AG20443 (cell line): ENCODE measurements at regions not wholly inside any gene's neighbourhood (a gene's known extent, or its start where the extent isn't known, plus 50 kb on each side); places are given as distances from the start of the nearest gene placed in this dataset.
"Not testable (repeated sequence)": the region's sequence is repeated elsewhere in the genome, so short reads cannot be mapped to it uniquely, and the experiment has no call there.

Experiments used
- DNase-seq: peaks from one replicate; pipeline ENCODE4 v3.0.0; 2012; ENCODE audit warnings: low spot score, mixed read lengths

DNA sequence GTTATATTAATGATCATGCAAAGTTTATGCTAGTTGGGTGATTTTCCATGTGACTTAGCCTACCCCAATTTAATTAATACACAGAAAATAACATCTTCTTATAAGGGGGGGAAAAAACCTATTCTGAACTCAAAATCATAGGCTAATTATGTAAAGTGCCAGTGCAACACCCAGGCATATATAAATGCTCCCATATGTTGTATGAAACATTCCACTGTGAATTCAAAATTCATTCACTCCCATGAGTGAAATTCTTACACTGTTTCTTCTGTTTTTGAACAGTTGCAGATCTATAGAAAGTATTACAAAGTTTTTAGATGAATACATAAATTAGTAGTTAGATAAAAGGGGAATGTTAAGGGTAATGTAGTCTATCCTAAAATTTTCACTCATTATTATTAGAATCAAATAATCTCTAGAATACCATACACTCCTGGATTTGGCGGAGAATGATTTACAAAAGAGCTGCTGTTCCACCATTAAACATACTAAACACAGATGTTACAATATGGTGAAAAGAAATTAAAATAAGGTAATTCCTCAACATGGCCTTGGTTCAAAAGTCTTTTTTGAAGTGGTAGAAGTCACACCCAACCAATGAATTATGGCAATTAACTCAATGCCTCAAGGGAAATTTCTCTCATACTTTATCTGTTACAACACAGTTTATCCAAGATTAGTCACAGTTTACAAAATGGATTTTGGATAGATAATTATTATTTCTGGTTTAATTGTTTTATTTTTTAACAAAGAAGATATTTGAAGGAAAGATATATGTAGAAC, 454.1 kb upstream of the FLRT2 start:
- DNase-seq, result no peak

DNA sequence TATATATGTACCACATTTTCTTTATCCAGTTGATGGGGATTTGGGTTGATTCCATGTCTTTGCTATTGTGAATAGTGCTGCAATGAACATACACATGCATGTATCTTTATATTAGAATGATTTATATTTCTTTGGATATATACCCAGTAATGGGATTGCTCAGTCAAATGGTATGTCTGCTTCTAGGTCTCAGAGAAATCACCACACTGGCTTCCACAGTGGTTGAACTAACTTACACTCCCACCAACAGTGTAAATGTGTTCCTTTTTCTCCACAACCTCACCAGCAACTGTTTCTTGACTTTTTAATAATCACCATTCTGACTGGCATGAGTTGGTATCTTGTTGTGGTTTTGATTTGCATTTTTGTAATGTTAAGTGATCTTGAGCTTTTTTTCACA, 452.2 kb upstream of the FLRT2 start:
- DNase-seq, result not testable (repeated sequence)

DNA sequence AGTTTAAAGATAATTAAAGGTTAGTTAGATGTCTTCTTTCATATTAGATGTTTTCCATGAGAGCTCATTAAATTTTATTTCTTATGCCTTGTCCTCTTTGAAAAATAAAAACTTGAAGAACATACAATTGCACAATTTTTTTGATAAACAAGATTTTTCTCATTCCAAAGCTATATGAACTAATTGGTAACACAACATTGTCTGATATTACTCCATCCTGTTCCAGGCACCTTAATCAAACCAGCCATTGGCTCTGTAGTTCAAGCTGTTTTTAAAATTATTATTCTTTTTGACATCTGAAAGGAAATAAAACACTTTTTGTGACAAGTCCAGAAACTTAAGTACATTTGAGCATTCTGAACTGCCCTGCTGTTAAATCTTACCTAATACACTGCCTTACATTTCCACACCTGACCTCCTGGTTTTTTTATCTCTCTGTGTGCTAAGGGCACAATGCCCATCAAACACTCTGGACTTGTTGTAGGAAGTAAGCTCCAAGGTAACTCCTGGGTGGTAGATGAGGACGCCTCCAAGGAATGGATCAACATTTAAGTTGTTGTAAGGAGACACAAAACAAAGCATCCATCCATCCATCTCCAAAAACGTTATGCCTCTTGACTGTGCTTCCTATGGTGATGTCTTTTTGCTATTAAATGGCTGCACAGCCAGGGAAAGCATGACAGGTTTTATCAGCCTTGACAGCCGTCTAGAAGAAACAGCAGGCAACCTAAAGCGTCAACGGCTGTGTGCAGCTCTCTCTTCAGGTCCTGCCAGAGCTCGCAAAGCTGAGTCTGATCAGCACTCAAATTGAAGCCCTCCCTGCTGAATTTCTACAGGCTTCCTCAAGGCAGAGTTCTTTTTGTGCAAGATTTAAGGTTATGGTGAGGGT, 449.9 kb upstream of the FLRT2 start:
- no peak for DNase-seq

DNA sequence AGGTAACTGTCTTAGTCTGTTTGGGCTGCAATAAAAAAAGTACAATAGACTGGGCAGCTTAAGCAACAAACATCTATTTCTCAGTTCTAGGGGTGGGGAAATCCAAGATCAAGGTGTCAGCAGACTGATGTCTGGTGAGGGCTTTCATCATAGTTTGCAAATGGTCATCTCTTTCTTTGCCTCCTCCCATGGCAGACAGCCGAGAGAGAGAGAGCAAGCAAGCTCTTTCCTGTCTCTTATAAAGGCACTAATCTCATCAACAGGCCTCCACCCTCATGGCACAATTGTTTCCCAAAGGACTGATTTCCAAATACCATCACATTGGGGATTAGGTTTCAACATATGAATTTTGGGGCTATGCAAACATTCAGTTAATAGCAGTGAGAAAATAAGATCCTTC, 445.6 kb upstream of the FLRT2 start:
- no peak for DNase-seq

DNA sequence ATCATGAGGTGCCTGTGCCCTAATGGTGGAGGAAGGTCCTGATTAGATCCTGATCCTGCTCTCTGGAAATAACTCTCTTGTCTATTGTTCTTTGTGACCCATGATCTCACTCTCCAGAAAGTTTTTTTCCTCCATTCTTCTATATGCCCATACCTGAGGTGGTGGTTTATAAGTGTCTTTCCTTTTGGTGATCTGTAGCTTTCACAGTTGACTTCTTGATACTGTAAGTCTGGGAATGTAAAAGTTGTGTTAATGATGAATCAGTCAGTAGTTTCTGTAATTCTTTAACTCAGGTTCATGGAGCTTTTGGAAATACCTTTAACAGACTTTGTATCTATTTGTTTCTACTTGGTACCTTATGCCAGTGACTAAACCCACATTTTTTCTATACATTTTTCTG, 444.0 kb upstream of the FLRT2 start:
- no peak for DNase-seq

DNA sequence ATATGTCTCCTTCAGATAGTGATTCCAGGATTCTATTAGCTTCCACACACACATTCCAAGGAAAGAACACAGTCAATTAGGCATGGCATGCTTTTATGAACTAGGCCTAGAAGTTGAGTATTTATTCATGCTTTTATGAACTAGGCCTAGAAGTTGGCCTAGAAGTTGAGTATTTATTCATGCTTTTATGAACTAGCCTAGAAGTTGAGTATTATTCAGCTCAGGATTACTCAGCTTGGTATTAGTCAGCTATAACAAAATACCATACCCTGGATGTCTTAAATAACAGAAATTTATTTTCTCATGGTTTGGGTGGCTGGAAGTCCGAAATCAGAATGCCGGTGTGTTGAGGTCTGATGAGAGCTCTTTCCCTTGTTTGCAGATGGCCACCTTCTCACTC, 442.7 kb upstream of the FLRT2 start:
- peak; percentile 11 for DNase-seq

DNA sequence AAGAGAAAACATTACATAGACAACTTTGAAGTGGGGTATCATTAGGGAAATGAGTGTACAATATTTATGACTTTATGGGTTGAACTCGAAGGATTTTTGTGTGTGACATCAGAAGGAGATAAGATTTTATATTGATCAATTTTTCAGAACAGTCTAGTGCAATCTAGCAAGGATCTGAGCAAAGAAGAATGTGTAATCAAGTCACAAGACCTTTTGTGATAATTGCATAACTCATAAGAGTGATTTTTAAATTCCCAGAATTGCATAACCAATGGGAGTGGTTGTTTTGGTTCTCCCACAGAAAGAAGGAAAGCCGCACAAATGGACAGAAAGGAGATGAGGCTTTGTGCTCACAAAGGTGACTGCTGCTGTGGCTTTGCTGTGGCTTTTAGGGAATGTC, 441.8 kb upstream of the FLRT2 start:
- peak; percentile 29 for DNase-seq

DNA sequence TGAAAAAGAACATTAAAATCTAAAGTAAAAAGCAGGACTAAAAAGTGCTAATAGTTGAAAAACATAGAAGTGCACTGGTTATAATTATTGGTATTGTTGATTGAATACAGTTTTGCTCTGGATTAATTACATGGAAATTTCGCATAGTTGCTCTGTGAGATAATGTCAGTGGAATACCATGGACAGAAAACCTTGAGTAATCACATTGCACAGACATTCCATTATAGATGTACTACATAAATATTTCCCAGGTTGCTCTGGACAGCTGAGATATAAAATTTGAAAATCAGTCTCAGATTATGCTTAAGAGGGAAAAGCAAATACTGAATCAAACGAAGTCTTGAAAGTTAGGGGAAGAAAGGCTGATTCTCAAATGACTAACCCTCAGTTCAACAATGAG, 439.3 kb upstream of the FLRT2 start:
- DNase-seq, result no peak

DNA sequence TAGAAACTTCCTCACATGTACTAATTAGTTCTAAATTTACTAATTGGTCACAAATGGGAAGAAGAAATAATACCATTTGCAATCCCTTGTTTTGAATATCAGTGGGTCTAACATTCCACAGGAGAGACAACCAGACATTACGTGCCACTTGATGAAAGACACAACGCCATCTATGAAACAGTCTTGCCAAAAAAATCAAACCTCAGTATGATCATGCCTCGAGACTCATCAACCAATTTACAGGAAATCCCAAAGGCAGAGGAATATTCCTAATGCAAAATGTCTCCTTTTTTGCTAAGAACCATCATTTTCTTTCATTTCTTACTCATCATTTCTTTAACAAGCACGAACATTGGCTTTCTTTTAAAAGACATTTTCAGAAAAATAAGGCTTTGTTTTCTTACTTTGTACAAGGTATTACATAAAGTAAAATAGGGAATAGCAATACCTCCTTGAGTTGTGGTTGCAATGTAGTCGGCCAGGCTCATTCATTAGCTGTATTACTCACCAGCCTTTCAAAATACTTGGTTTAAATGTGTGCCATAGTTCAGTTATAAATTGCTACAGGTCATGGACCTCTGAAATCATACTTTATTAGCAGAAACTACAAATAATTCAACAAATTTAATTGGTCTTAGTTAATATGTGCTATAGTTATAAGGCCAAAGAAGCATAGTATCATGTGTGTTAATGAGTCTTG, 436.2 kb upstream of the FLRT2 start:
- DNase-seq, result peak; percentile 40

DNA sequence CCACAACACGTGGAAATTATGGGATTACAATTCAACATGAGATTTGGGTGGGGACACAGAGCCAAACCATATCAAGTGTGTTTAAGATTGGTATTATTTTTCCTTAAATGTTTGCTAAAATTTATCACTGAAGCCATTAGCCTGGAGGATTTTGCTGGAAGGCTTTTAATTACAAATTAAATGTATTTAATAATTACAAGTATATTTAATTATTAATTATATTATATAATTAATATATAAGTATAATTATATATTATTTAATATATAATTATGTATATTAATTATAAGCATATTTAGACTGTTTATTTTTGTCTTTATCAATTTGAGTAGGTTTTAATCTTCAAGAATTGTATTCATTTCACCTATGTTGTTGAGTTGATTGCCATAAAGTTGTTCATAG, 427.4 kb upstream of the FLRT2 start:
- DNase-seq, result no peak

DNA sequence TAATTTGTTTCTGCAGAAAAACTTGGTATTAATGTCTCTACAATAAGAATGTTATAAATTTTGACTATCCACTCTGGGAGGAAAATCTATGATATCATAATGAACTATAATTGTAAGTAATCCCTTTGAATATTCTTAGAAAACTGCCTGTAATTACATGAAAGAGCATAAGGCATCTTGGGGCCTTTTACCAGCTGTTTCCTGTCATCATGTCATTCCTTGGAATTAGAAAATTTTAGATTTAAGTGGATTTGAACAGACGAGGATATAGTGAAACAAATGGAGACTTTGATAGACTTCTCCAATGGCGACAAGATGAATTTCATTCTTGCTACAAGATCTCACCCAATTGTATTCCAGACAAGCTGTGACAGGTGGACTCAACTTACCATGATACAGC, 423.4 kb upstream of the FLRT2 start:
- no peak for DNase-seq

DNA sequence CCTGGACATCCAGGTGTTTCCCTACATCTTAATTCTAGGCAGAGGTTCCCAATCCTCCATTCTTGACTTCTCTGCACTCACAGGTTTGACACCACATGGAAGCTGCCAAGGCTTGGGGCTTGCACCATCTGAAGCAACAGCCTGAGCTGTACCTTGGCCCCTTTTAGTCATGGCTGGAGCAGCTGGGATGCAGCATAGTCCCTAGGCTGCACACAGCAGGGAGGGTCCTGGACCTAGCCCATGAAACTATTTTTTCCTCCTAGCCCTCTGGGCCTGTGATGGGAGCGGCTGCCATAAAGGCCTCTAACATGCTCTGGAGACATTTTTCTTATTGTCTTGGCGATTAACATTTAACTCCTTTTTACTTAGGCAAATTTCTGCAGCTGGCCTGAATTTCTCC, 417.2 kb upstream of the FLRT2 start:
- DNase-seq, result no peak

DNA sequence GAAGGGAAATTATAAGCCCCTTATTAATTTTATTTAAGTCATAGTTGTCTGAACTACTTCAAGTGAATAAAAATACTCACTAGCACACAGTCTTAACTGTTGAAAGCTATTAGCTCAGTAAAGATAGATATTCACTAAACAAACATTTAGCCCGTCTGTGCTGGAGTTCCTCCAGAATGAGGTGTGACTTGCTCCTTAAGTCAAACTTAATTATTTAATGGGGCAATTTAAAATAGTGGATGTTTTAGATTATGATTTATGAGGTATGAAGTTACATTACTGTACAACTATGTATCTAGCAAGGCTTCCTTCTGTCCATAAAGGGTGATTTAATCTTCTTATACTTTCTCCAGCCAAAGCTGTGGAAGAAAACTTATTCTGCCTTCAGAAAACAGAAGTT, 414.0 kb upstream of the FLRT2 start:
- DNase-seq, result no peak

DNA sequence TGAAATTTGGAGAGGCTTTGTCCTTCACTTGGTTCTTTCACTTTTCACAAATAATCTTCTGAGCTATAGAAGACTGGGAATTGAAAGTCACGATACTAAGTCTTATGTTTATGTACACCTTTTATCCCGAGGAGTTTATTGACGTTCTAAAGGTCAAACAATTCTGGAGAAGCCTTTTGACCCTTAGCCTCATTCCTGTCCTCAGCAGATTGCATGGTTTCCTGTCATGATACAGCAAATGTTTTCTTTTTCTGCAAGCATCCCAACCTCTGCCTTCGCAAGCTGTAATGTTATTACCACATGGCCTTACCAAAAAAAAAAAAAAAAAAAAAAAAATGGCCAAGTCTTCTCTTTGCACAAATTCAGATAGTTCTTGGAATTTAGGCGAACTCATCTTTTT, 411.7 kb upstream of the FLRT2 start:
- DNase-seq, result no peak

DNA sequence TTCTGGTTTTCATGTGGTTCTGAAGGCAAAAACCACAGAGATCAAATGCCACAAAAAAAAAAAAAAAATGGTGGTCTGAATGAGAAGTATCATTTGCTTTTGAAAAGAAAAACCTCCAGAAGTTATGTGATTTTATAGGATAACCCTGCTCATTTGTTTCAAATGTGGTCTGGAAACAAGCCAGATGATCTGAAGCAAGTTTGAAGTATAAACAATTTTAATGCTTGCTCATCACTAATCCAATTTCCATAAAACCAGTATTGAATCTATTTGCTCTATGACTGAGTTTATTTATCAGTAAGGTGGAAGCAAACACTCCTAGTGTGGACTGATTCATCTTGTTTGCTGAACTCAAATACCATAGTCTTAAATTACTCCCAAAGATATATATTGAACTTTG, 407.3 kb upstream of the FLRT2 start:
- DNase-seq, result no peak

DNA sequence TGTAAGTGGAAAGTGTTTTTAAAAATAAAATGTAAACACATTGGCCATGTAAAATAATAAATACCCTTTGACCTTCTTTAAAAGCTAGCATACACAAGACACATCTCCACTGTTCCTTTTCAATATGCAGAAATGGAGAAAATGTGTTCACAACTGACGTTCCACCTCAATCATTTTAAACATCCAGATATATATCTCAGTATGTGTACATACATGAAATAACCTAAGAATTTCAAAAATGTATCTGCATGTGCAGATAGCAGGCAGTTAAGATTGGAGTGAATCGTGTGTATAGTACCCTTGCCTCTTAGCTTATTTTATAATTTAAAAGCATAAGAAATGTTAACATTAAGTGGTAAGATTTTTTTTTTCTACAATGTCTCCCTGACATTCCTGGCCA, 406.2 kb upstream of the FLRT2 start:
- no peak for DNase-seq

DNA sequence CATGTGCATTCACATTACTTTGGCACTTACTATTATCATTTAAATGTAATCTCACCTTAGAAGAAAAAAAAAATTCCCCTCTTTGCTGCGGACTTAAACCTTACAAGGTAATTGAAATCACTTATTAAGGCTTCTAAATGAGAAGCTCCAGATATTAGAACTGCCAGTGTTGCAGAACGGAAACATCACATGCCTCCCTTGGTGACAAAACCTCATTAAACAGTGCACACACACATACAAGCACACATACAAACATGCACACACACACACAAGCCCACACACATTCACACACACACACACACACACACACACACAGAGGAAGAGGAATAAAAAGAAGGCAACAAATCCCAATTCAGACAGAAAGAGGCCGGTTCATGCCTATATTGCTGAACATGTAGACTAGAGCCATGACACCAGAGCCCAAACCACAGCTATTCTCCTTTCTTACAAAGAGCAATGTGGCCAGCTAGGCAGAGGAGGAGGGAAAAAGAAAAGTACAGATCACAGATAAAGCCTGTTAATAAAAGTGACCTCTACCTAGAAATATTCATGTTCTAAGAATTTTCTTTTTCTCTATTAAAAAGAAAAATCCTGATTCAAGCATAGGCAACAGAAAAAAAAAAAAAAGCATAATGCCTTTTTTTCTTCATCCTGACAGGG, 405.2 kb upstream of the FLRT2 start:
- no peak for DNase-seq

DNA sequence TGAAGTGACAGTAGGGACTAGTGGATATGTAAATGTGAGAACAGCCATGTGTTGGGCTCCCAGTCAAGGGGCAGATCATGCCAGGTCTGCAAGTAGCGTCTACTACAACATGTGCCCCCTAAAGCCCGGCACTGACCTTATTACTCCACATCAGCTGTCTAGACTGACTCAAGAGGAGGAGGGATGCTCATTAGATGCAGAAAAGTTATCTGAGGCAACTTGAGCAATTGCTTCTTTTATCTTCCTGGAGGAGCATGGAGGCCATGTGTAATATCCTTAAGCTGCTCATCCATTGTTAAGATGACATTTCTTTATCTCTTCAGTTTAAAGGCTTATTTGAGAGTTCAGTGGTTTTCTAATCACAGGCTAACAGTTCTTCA, 404.7 kb upstream of the FLRT2 start:
- DNase-seq, result no peak

DNA sequence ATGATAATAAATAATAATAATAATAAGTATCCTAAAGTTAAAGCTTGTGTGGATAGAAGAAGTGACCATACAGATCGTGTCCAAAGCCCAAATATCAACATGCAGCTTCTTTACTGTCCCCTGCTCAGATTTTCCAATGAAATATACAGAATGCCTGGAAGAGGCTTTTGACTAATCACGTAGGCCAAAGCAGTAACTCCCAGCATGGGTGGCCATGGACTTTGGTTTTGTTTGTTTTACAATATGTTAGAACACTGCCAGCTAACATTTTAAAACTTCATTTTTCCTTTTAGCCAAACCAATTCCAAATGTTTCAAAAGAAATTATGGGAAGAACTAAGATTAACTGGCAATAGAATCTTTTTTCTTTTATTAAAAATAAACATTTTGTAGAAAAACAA, 400.0 kb upstream of the FLRT2 start:
- DNase-seq, result no peak

DNA sequence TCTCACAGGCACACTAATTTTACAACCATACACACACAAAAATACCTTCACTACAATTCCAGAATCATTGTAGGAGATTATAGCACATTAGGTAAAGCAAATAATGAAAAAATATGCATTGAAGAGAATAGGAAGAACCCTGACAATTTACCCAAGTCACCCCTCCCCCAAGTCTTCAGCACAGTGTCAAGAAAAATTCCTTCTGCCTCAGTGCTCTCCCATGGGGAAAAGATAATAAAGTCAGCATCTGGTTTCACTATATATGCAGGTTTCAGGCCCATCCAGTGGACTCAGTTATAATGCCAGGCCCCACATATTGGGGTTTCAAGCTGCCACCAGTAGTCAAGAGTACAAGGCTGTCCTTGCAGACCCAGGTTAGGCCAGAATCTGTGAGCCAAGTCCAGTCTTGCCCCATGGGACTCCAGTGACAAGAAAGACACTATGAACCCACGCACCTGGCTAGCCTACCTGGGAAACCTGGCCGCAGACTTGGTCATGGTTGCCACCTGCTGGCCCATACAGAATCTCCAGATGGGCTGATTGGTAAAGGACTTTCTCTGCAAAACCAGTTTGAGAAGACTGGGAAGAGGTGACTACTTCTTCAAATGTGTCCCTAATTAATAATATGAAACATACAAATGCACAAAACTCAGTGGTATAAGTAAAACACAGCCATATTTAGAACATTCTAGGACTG, 398.6 kb upstream of the FLRT2 start:
- no peak for DNase-seq

DNA sequence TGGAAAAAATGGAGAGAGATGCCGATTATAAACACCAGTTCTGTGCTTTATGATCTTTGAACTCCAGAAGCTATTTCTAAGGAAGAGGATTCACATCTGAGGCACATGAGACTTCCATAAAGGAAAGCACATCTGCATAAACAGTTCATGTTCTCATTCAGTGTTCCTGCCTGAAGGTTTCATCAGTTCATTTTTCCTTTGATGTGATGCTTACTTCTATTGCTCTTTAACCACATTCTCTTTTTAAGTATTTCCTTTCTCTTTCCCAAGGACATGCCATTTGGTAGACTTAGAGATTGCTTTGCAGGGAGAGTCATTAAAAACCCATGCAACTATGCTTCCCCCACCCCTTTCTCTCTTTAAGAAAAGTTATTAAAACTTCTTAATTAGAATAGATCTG, 387.0 kb upstream of the FLRT2 start:
- no peak for DNase-seq

DNA sequence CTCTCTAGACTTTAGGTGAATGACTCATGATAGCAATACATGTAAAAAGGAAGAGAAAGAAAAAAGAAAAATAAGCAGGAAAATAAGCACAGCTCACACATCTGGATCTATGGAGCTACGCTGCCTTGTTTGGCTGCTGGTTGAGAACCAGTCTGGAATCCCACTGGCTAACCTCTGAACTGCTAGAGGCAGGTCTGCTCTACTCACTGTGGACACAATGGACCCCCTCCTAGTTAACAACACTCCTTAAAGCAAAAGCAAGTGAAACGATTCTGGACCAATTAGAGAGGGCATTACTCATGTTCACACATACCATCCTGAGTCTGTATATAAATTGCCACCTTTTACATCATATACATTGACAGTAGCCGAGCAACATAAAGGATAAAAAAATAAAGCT, 383.2 kb upstream of the FLRT2 start:
- DNase-seq, result no peak
